Adrenal gland (tissue), 5 donors: ENCODE measurements at regions not wholly inside any gene's neighbourhood (a gene's known extent, or its start where the extent isn't known, plus 50 kb on each side); places are given as distances from the start of the nearest gene placed in this dataset.

Experiments
- CTCF ChIP-seq, 6 experiments: fragments of 450-650 bp in 4 of 6; fragments of 200-600 bp in 2 of 6; sonication (generic) in 1 of 6; IDR thresholded peaks; 1 replicate in 5 of 6; 2 replicates in 1 of 6; pipeline versions ENCODE4 v1.5.1 to v1.8.0; 2016 to 2021; ENCODE audit warnings: antibody characterized with exemption in 6 of 6, mild to moderate bottlenecking in 2 of 6, moderate library complexity in 1 of 6
- POLR2A ChIP-seq, 2 donors: fragments of 450-650 bp; IDR thresholded peaks; one replicate each; pipeline ENCODE4 v1.6.1; 2017; ENCODE audit warnings: antibody characterized with exemption in 2 of 2, mild to moderate bottlenecking in 2 of 2, moderate library complexity in 1 of 2
- donor health status: DM: no; HTN: no; CAD: no.

- no peak for TF ChIP-seq CTCF (IDR thresholded peaks at IDR 0.05)
- TF ChIP-seq POLR2A (IDR thresholded peaks at IDR 0.05): no peak
These were observed 84.1 kb upstream of the SLC8A1 start for GRCh38 chr2:40535972-40536371.
